IMR-90 (cell line): ENCODE measurements at regions not wholly inside any gene's neighbourhood (a gene's known extent, or its start where the extent isn't known, plus 50 kb on each side); places are given as distances from the start of the nearest gene placed in this dataset.

Source experiments
- ATAC-seq: fragments of 200-7000 bp; cut with Tn5 transposase; 2 replicates; pipeline ENCODE4 v1.9.1; 2020; ENCODE audit warnings: low read depth, mild to moderate bottlenecking, moderate library complexity
- BruUV-seq: library from RNA; stranded (reverse); fragments of 400-500 nt; replicated peaks from 2 replicates; lab custom pipeline; 2021; lab: Mats Ljungman, UMichigan
- CTCF ChIA-PET: fragments of 300-600 bp; formaldehyde crosslinking; extraction: SDS; loops from one replicate; lab custom pipeline; 2021; ENCODE audit warnings: antibody characterized with exemption; lab: Yijun Ruan, JAX
- POLR2A ChIA-PET: fragments of 300-600 bp; sonication (Branson Sonifier 250); formaldehyde crosslinking; loops from one replicate; lab custom pipeline; 2022; ENCODE audit warnings: antibody characterized with exemption; ENCODE audit not compliant: unreplicated experiment; lab: Charles Lee
- DNase-seq: peaks from one replicate; pipeline ENCODE4 v3.0.0; 2013
- H2AFZ ChIP-seq: replicated peaks from 2 replicates; pipeline ENCODE3; 2013; ENCODE audit warnings: low read length, mild to moderate bottlenecking; ENCODE audit not compliant: poor library complexity
- H2AK5ac ChIP-seq: 2 replicates; pipeline ENCODE4 v1.6.1; 2013; ENCODE audit warnings: low read depth, low read length, inconsistent platforms
- H2AK9ac ChIP-seq: replicated peaks from 2 replicates; pipeline ENCODE3; 2013; ENCODE audit warnings: mild to moderate bottlenecking, low read depth, low read length, moderate library complexity; ENCODE audit not compliant: poor library complexity
- H2BK120ac ChIP-seq: 2 replicates; pipeline ENCODE4 v1.6.1; 2013; ENCODE audit warnings: low read depth, low read length, inconsistent platforms
- H2BK15ac ChIP-seq: 3 replicates; pipeline ENCODE4 v1.6.1; 2013; ENCODE audit warnings: low read depth, low read length, inconsistent platforms
- H2BK20ac ChIP-seq: 2 replicates; pipeline ENCODE4 v1.6.1; 2013; ENCODE audit warnings: low read depth, mild to moderate bottlenecking, inconsistent platforms, low read length, moderate library complexity
- H2BK5ac ChIP-seq: 2 replicates; pipeline ENCODE4 v1.6.1; 2013; ENCODE audit warnings: mild to moderate bottlenecking, low read depth, low read length, inconsistent platforms; ENCODE audit not compliant: poor library complexity, severe bottlenecking
- H3K14ac ChIP-seq: replicated peaks from 2 replicates; pipeline ENCODE4 v1.6.1; 2013; ENCODE audit warnings: low read depth, low read length, inconsistent platforms
- H3K18ac ChIP-seq: 2 replicates; pipeline ENCODE4 v1.6.1; 2013; ENCODE audit warnings: low read depth, low read length, control low read depth
- H3K23ac ChIP-seq: 2 replicates; pipeline ENCODE4 v1.6.1; 2013; ENCODE audit warnings: low read depth, low read length, inconsistent platforms
- H3K27ac ChIP-seq: 2 replicates; pipeline ENCODE4 v1.5.1; 2013; ENCODE audit warnings: mild to moderate bottlenecking, control low read depth, low read length; ENCODE audit not compliant: insufficient read depth
- H3K27me3 ChIP-seq: 2 replicates; pipeline ENCODE4 v1.6.1; 2013; ENCODE audit warnings: low read length; ENCODE audit not compliant: control insufficient read depth, insufficient read depth
- H3K36me3 ChIP-seq: 2 replicates; pipeline ENCODE4 v1.6.1; 2013; ENCODE audit warnings: low read length, mixed read lengths; ENCODE audit not compliant: control insufficient read depth, insufficient read depth
- H3K4ac ChIP-seq: 2 replicates; pipeline ENCODE4 v1.6.1; 2013; ENCODE audit warnings: low read depth, low read length, inconsistent platforms
- H3K4me1 ChIP-seq: 2 replicates; pipeline ENCODE4 v1.6.1; 2013; ENCODE audit warnings: low read length, mixed read lengths; ENCODE audit not compliant: control insufficient read depth, insufficient read depth
- H3K4me2 ChIP-seq: 2 replicates; pipeline ENCODE4 v1.6.1; 2013; ENCODE audit warnings: low read depth, mild to moderate bottlenecking, control low read depth, low read length, moderate library complexity
- H3K4me3 ChIP-seq: 2 replicates; pipeline ENCODE4 v1.5.1; 2013; ENCODE audit warnings: low read depth, mild to moderate bottlenecking, control low read depth, low read length, moderate library complexity; ENCODE audit not compliant: insufficient read depth
- H3K56ac ChIP-seq: 2 replicates; pipeline ENCODE4 v1.6.1; 2013; ENCODE audit warnings: low read length, inconsistent platforms; ENCODE audit not compliant: insufficient read depth; ENCODE audit errors: extremely low read depth
- H3K79me1 ChIP-seq, 2 experiments: 2 replicates each; pipeline ENCODE4 v1.6.1; 2013; ENCODE audit warnings: low read length in 2 of 2, inconsistent platforms in 1 of 2, low read depth in 1 of 2
- H3K9ac ChIP-seq: 2 replicates; pipeline ENCODE4 v1.6.1; 2013; ENCODE audit warnings: low read depth, low read length, control low read depth
- H3K9me1 ChIP-seq: 2 replicates; pipeline ENCODE4 v1.6.1; 2013; ENCODE audit warnings: low read length, inconsistent platforms; ENCODE audit not compliant: insufficient read depth
- H3K9me3 ChIP-seq: 2 replicates; pipeline ENCODE4 v1.6.1; 2013; ENCODE audit warnings: low read length; ENCODE audit not compliant: control insufficient read depth, insufficient read depth
- H4K20me1 ChIP-seq: 2 replicates; pipeline ENCODE4 v1.6.1; 2013; ENCODE audit warnings: low read length, inconsistent platforms; ENCODE audit not compliant: insufficient read depth
- H4K5ac ChIP-seq: 2 replicates; pipeline ENCODE4 v1.6.1; 2013; ENCODE audit warnings: mild to moderate bottlenecking, low read depth, low read length, control low read depth
- H4K8ac ChIP-seq, 2 experiments: 2 replicates each; pipeline ENCODE4 v1.6.1; 2013; ENCODE audit warnings: low read depth in 2 of 2, low read length in 2 of 2, control low read depth in 1 of 2, inconsistent platforms in 1 of 2
- H4K91ac ChIP-seq: 2 replicates; pipeline ENCODE4 v1.6.1; 2013; ENCODE audit warnings: low read depth, low read length, inconsistent platforms; ENCODE audit not compliant: insufficient read depth
- CEBPB ChIP-seq: IDR thresholded peaks from 2 replicates; pipeline ENCODE4 v1.6.1; 2012; ENCODE audit warnings: low read depth, low read length, improper control_type of control experiment
- MAFK ChIP-seq: IDR thresholded peaks from 2 replicates; pipeline ENCODE4 v1.6.1; 2012; ENCODE audit warnings: low read depth, low read length, improper control_type of control experiment
- WGBS, 2 experiments: methylation state at CpG; one replicate each; pipeline versions ENCODE4 v1.1.5 to v1.1.7; 2013; ENCODE audit warnings: missing lambda C conversion rate in 2 of 2; ENCODE audit not compliant: insufficient read length in 1 of 2; ENCODE audit errors: extremely low coverage in 2 of 2; 5-methylcytosine and 5-hydroxymethylcytosine counted together
- dilution Hi-C: fragments of 300-500 bp; cut with HindIII; formaldehyde crosslinking; loops from one replicate; pipeline ENCODE4 v1.14.3; 2018; ENCODE audit warnings: low sequenced_read_pairs; ENCODE audit not compliant: unreplicated experiment
- in situ Hi-C: fragments of 300-500 bp; cut with MboI; formaldehyde crosslinking; loops from 3 replicates; pipeline ENCODE4 v1.14.3; 2019; ENCODE audit warnings: low sequenced_read_pairs, inconsistent platforms, mixed read lengths
- intact Hi-C: fragments of 100-400 bp; cut with micrococcal nuclease; formaldehyde crosslinking; loops from 2 replicates; pipeline ENCODE4 v1.10.0; 2022

- H4K8ac ChIP-seq = peak overlapping the region in 1 of 2 experiments; percentile 54; a peak in 1 of 4 replicates
- H4K20me1 ChIP-seq = no peaks in the 10 kb centered on the region
- no peak overlapping the region for H2AFZ ChIP-seq
- H3K4me2 ChIP-seq = peak overlapping the region; percentile 10; the same call in 1 of the 2 replicates
- no peak overlapping the region for H3K23ac ChIP-seq
- peaks cover 14% of the 10 kb centered on the region for H3K4me1 ChIP-seq
- ATAC-seq (peak; percentile 53), DNase-seq (peak; percentile 49)
- dilution Hi-C loops = no loop called here
- 0 out of 3 replicates have a peak overlapping the region, but pooled peaks have one; percentile 2 for H2BK15ac ChIP-seq
- no peak overlapping the region for H2AK5ac ChIP-seq
- H3K79me1 ChIP-seq = peaks cover 0 to 10% of the 10 kb centered on the region in 2 experiments; a peak in 2 of 4 replicates
- H3K14ac ChIP-seq = peak overlapping the region; percentile 10; the same call in 1 of the 2 replicates
- H3K36me3 ChIP-seq = no peaks in the 10 kb centered on the region
- H3K56ac ChIP-seq = no peak overlapping the region
- BruUV-seq = TSS peak; percentile 69
- in situ Hi-C loops = no loop called here
- no CpG with 5 or more reads among the region's 2 CpGs for WGBS, 2 experiments
- no peak overlapping the region for H3K4me3 ChIP-seq
- intact Hi-C loops = no loop called here
- peak overlapping the region; percentile 9 for H4K5ac ChIP-seq
- H3K9me3 ChIP-seq = peaks cover 3% of the 10 kb centered on the region; the same call in 1 of the 2 replicates
- peak overlapping the region; percentile 26 for H2BK20ac ChIP-seq
- no peak overlapping the region; the same call in 1 of the 2 replicates for H3K27ac ChIP-seq
- no peaks in the 10 kb centered on the region for H3K27me3 ChIP-seq
- peak overlapping the region; percentile 67 for H2BK5ac ChIP-seq
- no peak overlapping the region for H4K91ac ChIP-seq
- H3K18ac ChIP-seq = peak overlapping the region; percentile 24; the same call in 1 of the 2 replicates
- H3K9ac ChIP-seq = no peak overlapping the region
- H2AK9ac ChIP-seq = no peak overlapping the region
- ChIA-PET POLR2A (no interaction called here), CTCF (interaction anchor here (0.6 kb wide), 1 partner anchor 70 kb away, joined by 3 read pairs; no protein-coding TSS in a partner anchor)
- peaks cover 8% of the 10 kb centered on the region; the same call in 1 of the 2 replicates for H3K9me1 ChIP-seq
- no peak for TF ChIP-seq MAFK
- peak; percentile 30; the same call in 1 of the 2 replicates for TF ChIP-seq CEBPB
- H2BK120ac ChIP-seq = peak overlapping the region; percentile 30
- peak overlapping the region; percentile 60; the same call in 1 of the 2 replicates for H3K4ac ChIP-seq
These were observed 65.1 kb upstream of the CD44 start for GRCh38 chr11:35073691-35074419.
